ACC112 (cell line): ENCODE measurements at regions not wholly inside any gene's neighbourhood (a gene's known extent, or its start where the extent isn't known, plus 50 kb on each side); places are given as distances from the start of the nearest gene placed in this dataset.
"Not testable (repeated sequence)": the region's sequence is repeated elsewhere in the genome, so short reads cannot be mapped to it uniquely, and the experiment has no call there.

Experiments used
- H2AFZ ChIP-seq: fragments of 200-600 bp; sonication (generic); one replicate; pipeline ENCODE4 v1.6.0; 2017; ENCODE audit warnings: antibody characterized with exemption, low read length; ENCODE audit not compliant: unreplicated experiment
- H3K27ac ChIP-seq: fragments of 200-600 bp; sonication (generic); 2 replicates; pipeline ENCODE4 v1.5.1; 2014; ENCODE audit warnings: low read depth, mild to moderate bottlenecking, antibody characterized with exemption, low read length, moderate library complexity
- H3K27me3 ChIP-seq: fragments of 200-600 bp; sonication (generic); 2 replicates; pipeline ENCODE4 v1.6.1; 2014; ENCODE audit warnings: mild to moderate bottlenecking, antibody characterized with exemption, low read length, moderate library complexity, mixed read lengths; ENCODE audit not compliant: insufficient read depth
- H3K36me3 ChIP-seq: fragments of 200-600 bp; sonication (generic); 2 replicates; pipeline ENCODE4 v1.6.1; 2016; ENCODE audit warnings: mild to moderate bottlenecking, antibody characterized with exemption, low read length, moderate library complexity, mixed read lengths; ENCODE audit not compliant: insufficient read depth
- H3K4me1 ChIP-seq: fragments of 200-600 bp; sonication (generic); one replicate; pipeline ENCODE4 v1.6.1; 2016; ENCODE audit warnings: low read length, mixed read lengths; ENCODE audit not compliant: insufficient read depth, unreplicated experiment, control insufficient read depth
- H3K4me3 ChIP-seq: fragments of 200-600 bp; sonication (generic); 2 replicates; pipeline ENCODE4 v1.5.1; 2014; ENCODE audit warnings: mild to moderate bottlenecking, low read depth, low read length
- H3K79me2 ChIP-seq: fragments of 200-600 bp; sonication (generic); one replicate; pipeline ENCODE4 v1.6.0; 2016; ENCODE audit warnings: low read length; ENCODE audit not compliant: control insufficient read depth, unreplicated experiment, insufficient read depth

DNA sequence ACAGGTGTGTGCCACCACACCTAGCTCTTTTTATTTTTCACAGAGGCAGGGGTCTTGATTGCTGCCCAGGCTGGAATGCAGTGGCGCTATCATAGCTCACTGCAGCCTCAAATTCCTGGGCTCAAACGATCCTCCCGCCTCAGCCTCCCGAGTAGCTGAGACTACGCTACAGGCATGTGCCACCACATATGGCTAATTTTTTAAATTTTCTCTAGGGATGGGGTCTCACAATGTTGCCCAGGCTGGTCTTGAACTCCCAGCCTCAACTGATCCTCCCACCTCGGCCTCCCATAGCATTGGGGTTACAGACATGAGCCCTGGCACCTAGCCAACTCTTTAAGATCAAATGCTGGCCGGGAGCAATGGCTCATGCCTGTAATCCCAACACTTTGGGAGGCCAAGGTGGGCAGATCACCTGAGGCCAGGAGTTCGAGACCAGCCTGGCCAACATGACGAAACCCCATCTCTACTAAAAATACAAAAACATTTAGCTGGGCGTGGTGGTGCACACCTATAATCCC lies 50.6 kb upstream of the MYL10 start:
- not testable (repeated sequence) for H3K27me3 ChIP-seq, H3K36me3 ChIP-seq, H3K4me3 ChIP-seq, H3K79me2 ChIP-seq, H2AFZ ChIP-seq, H3K27ac ChIP-seq
- peaks cover 30% of the 10 kb centered on the region for H3K4me1 ChIP-seq

DNA sequence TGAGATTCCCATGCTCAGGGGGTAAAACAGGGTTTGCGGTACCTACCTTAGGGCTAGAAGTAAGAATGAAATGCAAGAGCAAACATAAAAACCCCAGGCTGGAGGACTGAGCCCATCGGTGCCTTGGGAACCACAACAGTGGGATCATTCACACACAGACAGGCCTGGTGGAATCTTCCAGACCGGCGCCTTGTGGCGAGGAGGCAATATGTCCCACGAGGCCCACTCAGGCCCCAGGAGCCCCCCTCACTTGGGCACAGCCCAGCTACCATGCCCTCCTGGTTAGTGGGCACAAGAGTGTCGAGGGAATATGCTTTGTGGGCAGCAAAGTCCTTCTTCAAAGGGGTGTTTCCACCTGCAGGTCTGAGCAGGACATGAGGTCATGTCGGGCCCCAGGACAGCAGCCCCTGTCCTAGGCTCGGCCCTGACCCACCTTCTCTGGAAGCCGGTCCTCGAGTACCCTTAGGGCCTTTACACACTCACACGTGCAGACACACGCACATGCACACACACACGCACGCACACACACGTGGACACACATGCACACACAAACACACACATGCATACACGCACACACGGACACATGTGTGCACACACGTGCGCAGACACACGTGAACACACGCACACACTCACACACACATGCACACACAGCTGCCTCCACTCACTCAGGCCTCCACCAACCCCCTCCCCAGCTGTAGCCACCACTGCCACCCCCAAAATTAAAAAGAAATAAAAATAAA lies 51.5 kb upstream of the MYL10 start:
- H3K4me1 ChIP-seq = peaks cover 30% of the 10 kb centered on the region
- H3K27ac ChIP-seq = peak overlapping the region; percentile 70; the same call in 1 of the 2 replicates
- no peaks in the 10 kb centered on the region for H3K27me3 ChIP-seq
- H2AFZ ChIP-seq = no peak overlapping the region
- no peaks in the 10 kb centered on the region for H3K79me2 ChIP-seq
- H3K36me3 ChIP-seq = no peaks in the 10 kb centered on the region
- H3K4me3 ChIP-seq = no peak overlapping the region

DNA sequence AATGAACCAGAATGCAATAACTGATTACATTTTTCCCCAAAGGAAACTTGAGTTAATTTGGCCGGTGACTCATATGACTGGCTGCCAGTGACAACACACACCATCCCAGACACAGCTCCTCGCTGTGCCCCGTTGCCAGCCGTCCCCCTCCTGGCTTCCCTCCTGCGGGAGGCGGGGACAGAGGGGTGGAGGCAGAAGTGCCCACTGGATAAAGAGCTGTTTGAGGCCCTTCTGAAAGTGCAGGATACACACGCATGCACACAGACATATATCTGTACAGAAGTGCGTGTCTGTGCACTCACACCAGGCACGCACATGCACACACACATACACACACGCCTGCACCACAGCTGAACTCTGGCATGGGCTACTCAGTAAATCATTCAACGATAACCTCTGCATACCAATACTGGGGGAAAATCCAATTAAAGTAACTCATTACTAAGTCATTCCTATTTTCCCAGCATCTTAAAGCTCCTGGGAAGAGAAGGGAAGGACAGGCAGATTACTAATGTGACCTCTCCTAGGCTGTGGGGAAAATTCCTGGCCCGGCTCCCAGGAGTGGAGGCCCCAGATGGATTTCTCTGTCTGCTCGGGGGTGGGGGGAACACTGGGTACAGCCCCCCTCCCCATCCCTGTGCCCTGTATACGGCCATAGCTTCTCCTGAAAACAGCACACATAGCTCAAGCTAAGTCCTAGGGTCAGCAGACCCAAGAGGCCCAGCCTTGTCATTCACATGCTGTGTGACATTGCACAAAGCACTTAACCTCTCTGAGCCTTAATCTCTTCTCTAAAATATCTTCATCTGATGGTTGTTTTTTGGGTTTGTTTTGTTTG lies 52.3 kb upstream of the MYL10 start:
- H3K27me3 ChIP-seq = no peaks in the 10 kb centered on the region

DNA sequence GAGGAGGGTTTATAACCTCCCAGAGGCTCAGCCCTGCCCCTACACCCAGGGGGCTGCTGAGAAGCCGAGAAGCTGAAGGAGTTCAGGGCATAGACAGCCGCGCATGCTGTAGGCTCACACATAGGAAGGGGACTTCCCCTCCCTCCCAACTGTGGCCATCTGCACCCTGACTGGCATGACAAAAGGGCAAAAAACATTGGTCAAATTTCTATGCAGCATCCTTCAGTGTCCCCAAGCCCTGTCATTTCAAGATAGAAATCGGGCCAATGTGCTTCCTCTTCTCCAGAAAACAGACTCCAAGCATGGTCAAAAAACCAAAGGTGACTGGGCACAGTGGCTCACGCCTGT lies 55.9 kb upstream of the MYL10 start:
- H2AFZ ChIP-seq = no peak overlapping the region
- no peaks in the 10 kb centered on the region for H3K36me3 ChIP-seq
- H3K4me1 ChIP-seq = peaks cover 16% of the 10 kb centered on the region
- H3K27ac ChIP-seq = no peak overlapping the region
- no peaks in the 10 kb centered on the region for H3K79me2 ChIP-seq
- no peak overlapping the region for H3K4me3 ChIP-seq
- H3K27me3 ChIP-seq = no peaks in the 10 kb centered on the region

More for the DNA sequence above, 52.3 kb upstream of the MYL10 start:
- H3K79me2 ChIP-seq = no peaks in the 10 kb centered on the region
- peak overlapping the region; percentile 30; the same call in 1 of the 2 replicates for H3K4me3 ChIP-seq
- H3K27ac ChIP-seq = peak overlapping the region; percentile 70
- no peaks in the 10 kb centered on the region for H3K36me3 ChIP-seq
- peaks cover 30% of the 10 kb centered on the region for H3K4me1 ChIP-seq
- no peak overlapping the region for H2AFZ ChIP-seq

DNA sequence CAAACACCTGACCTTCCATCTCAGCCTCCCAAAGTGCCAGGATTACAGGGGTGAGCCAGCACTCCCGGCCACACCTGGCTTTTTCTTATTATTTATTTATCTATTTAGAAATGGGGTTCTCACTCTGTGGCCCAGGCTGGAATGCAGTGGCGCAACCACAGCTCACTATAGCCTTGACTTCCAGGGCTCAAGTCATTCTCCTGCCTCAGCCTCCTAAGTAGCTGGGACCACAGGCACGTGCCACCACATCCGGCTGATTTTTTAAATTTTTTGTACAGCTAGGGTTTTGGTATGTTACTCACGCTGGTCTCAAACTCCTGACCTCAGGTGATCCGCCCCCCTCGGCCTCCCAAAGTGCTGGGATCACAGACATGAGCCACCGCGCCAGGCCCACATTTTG lies 56.9 kb upstream of the MYL10 start:
- Histone ChIP-seq H3K4me1 (peaks cover 7% of the 10 kb centered on the region), H3K79me2 (no peaks in the 10 kb centered on the region), H2AFZ (no peak overlapping the region), H3K27me3 (no peaks in the 10 kb centered on the region), H3K27ac (no peak overlapping the region), H3K36me3 (no peaks in the 10 kb centered on the region), H3K4me3 (no peak overlapping the region)

DNA sequence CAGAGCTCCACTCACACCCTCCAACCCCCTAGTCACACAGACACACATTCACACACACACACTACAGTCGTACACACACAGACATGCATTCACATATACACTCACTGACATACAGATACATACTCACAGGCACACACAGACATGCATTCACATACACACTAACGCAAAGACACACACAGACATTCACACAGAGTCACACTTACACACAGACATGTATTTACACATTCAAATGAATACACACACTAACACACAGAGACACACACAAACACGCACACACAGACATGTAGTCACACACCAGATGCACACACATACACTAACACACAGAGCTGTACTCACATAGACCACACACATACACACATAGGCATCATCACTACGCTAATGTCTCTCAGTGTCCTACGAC lies 58.0 kb upstream of the MYL10 start:
- H3K79me2 ChIP-seq = no peaks in the 10 kb centered on the region
- H3K36me3 ChIP-seq = no peaks in the 10 kb centered on the region
- no peaks in the 10 kb centered on the region for H3K27me3 ChIP-seq
- no peak overlapping the region for H2AFZ ChIP-seq
- H3K4me3 ChIP-seq = no peak overlapping the region
- H3K4me1 ChIP-seq = peaks cover 3% of the 10 kb centered on the region
- H3K27ac ChIP-seq = no peak overlapping the region

DNA sequence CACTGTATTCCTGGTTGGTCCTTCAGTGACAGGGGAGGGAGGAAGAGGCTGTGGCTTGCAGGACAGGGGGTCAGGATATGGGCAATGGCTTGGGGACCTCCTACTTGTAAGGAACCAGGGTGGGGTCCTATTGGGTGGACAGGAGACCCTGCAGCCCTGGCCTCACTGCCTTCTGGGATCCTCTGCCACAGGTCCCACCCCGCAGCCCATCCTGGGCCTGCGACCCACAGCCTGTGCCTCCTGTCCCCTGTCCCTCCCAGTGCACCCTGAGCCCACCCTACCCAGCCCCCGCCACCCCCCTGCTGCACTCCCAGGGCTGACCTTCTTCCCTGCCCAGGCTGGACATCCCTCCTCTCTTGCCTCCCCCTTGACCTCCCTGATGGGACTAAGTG lies 58.7 kb upstream of the MYL10 start:
- Histone ChIP-seq H3K4me3 (peak overlapping the region; percentile 59; the same call in 1 of the 2 replicates), H3K36me3 (no peaks in the 10 kb centered on the region), H3K79me2 (no peaks in the 10 kb centered on the region), H3K4me1 (peaks cover 3% of the 10 kb centered on the region), H2AFZ (no peak overlapping the region), H3K27ac (no peak overlapping the region), H3K27me3 (no peaks in the 10 kb centered on the region)

DNA sequence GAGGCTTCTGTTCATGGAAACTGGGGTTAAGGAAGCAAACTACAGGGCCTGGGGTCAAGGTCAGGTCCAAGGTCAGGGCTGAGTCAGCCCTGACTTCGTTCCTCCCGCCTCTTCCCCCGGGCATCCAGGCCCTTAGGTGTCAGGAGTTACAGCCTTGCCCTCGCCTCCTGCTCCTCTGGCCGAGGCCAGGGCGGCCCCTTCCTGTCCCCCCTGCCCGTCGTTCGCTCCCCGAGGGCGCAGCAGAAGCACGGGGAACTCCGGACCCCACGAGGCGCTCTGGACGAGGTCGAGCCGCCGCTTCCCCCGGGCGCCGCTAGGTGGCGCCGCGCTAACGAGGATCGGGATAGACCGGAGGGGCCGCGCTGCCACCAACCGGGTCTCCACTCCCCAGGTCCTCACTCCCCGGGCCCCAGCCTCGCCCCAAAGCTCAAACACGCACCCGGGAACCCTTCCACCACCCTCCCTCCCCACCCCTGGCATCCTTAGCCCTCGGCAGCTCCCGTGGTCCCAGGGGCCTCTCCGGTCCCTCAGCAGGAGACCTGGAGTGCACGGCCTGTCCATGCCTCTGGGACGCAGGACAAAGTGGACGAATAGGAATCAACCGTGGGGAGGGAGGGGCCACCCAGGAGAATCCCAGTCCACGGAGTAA lies 59.2 kb upstream of the MYL10 start:
- Histone ChIP-seq H3K27me3 (no peaks in the 10 kb centered on the region), H3K79me2 (no peaks in the 10 kb centered on the region), H3K27ac (no peak overlapping the region), H3K4me3 (peak overlapping the region; percentile 59; the same call in 1 of the 2 replicates), H3K36me3 (no peaks in the 10 kb centered on the region), H2AFZ (peak overlapping the region; percentile 65), H3K4me1 (peaks cover 3% of the 10 kb centered on the region)

DNA sequence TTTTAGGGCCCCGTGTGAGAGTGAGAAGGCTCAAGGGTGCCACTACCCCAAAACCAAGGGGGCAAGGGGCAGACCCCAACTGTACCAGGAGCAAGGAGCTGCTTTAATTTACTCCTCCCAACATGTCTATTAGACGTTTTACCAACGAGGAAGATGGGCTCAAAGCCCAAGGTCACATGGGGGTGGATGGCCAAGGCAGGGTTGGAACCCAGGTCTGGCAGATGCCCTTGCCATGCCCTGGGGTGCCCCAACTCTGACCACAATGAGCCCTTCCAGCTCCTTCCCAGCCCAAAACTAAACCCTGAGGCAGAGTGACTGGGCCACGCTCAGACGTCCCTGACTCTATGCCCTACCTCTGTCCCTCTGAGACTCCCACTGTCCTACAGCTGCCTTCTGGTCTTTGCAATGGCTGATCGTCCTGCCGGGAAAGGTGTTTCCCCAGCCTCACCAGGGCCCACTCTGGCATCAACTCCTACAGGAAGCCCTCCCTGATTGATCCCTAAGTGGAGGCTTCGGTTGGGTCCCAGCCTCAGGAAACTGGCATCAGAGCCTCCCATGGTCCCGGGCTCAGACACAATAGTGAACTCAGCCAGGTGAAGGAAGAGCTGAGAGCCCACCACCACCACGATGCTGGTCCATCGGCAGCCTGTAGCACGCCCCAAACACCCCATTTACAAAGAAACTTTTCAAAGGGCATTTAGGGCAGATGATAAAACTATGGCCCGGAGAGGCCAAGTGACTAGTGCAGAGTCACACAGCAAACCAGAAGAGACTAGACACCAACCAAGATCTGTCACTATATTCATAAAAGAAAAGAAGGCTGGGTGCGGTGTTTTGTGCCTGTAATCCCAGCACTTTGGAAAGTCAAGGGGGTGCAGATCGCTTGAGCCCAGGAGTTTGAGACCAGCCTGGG lies 60.2 kb upstream of the MYL10 start:
- Histone ChIP-seq H2AFZ (peak overlapping the region; percentile 49), H3K27me3 (no peaks in the 10 kb centered on the region), H3K79me2 (no peaks in the 10 kb centered on the region), H3K4me1 (peaks cover 3% of the 10 kb centered on the region), H3K36me3 (no peaks in the 10 kb centered on the region), H3K4me3 (no peak overlapping the region), H3K27ac (no peak overlapping the region)

DNA sequence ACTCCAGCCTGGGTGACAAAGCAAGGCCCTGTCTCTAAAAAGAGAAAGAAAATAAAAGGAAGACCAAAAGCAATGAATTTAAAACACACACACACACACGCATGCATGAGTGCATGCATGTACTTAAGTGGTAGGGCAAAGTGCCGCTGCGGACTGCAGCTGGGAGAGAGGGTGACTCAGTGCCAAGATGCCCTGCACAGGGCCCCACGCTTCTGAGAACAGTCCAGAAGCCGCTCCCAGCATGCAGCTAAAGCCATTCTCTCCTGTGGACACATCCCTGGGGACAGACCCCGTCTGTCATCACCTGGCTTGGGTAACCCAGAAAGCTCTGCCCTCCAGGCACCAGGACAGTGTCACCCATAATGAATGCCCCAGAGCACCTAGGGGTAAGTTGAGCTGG lies 61.0 kb upstream of the MYL10 start:
- Histone ChIP-seq H3K79me2 (no peaks in the 10 kb centered on the region), H3K4me1 (peaks cover 3% of the 10 kb centered on the region), H3K27me3 (no peaks in the 10 kb centered on the region), H3K36me3 (no peaks in the 10 kb centered on the region), H2AFZ (no peak overlapping the region), H3K4me3 (no peak overlapping the region), H3K27ac (no peak overlapping the region)
